NOMO-1 treated with DMSO at 0.1 percent for 48 hours (cell line): ENCODE measurements at regions not wholly inside any gene's neighbourhood (a gene's known extent, or its start where the extent isn't known, plus 50 kb on each side); places are given as distances from the start of the nearest gene placed in this dataset.

ENCODE experiments used
- DNase-seq: peaks from one replicate; lab custom pipeline; 2025; ENCODE audit not compliant: unreplicated experiment; lab: John Stamatoyannopoulos, UW

DNA sequence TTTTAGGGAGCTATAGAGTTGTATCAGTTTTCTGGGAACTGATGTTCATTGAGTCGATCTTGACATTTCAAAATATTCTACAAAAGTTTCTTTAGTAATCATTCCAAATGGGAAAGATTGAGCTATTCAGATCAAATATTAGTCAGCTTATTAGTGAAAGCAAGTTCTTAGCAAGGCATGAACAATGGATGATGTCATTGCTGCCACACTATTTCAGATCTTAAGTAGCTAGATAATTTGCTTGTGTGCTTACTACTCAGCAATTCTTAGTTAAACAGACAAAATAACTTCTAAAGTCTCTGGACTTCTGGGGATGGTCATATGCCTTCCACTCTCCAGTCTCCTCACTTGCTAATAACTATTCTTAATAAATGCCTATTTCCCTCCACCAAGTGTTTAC lies 69.0 kb upstream of the CDH8 start:
- DNase-seq: no peak

DNA sequence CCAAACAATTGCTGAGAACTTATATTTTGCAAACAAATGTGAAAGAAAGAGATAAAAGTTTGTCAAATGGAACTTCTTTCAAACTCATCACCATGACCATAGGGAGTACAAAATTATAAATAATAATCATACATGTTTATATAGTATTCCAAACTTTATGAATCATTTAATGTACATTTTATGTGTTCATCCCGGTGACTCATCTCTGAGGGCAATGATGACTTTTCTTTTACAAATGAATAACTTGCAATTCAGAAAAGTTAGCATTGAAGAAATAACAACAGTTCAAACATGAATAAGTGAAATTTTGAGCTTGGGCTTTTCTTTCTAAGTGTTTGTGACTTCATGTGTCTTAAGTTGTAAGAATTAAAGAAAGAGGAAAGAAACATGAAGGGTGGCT lies 66.3 kb upstream of the CDH8 start:
- no peak for DNase-seq

DNA sequence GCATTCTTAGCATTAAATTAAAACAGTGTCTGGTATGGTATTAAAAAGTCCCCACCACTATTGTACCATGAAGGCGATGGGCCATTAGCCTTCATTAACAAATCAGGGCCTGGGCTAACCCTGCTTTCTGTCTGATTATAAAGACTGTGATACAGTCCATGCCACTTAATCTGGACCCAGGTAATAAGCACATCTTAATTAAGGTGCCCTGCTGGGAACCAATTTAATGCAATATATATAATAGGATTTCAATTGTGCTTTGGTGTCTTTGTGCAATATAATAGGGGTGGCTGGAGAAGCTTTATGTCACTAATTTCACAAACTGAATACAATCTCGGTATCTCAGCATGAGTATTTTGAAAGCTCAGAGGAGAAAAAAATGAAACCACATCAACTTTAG lies 64.4 kb upstream of the CDH8 start:
- no peak for DNase-seq

DNA sequence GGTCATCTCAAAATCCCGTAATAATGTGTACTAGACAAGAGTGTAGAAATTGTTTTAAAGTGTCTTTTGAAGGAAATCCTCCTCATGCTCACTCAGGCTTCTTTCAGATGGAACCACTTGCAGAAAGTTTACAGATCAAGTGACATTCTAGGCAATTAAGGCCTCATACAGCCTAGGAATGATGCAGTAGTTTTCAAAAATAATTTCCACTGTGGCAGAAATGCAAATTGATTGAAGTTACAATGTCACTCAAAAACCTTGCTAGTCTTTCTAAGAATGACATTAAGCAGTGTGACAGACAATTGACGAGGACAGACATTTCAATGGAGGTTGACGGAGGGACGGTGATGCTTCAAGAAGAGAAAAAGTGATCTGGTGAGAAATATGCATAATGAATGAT lies 53.5 kb upstream of the CDH8 start:
- DNase-seq: no peak

DNA sequence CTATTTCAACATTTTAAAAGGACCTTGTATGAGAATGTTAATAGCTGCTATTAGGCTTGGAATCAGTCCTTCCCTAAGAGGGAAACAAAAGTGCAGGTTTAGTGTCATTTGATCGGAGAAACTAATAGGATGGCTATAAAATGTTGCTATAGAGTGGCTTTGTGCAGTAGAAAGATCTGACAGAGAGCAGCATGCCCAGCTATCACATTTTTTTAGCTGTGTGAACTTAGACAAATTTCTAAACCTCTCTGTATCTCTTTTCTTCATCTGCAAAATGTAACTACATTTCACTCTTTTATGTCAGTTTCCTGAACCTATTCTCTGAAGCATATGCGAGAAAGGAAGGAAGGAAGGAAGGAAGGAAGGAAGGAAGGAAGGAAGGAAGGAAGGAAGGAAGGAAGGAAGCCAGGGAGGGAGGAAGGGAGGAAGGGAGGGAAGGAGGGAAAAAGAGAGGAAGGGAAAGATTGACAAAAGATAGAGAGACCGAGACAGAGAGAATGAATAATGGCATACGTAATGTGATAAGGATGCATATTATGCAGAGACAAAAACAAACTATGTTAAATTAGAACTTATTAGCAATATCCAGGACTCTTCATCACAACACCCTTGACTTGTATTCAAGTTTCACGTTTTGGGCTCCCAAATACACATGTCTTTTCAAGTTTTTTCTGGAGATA lies 52.6 kb upstream of the CDH8 start:
- no peak for DNase-seq
